HG03175 (cell line): ENCODE measurements at regions not wholly inside any gene's neighbourhood (a gene's known extent, or its start where the extent isn't known, plus 50 kb on each side); places are given as distances from the start of the nearest gene placed in this dataset.

Source experiments
- ATAC-seq: cut with Tn5 transposase; IDR thresholded peaks from one replicate; pipeline ENCODE4 v1.9.1; 2021; ENCODE audit warnings: mild to moderate bottlenecking, moderate library complexity; ENCODE audit not compliant: unreplicated experiment

GRCh38 chr9:80952363-80952922 lies 736.9 kb downstream of the TLE1 start:
- no peak for ATAC-seq

- ATAC-seq = no peak
These were observed 737.7 kb downstream of the TLE1 start for GRCh38 chr9:80951675-80952074.

GRCh38 chr9:80948876-80949275 lies 740.5 kb downstream of the TLE1 start:
- ATAC-seq = no peak

- ATAC-seq = no peak
These were observed 741.3 kb downstream of the TLE1 start for GRCh38 chr9:80948066-80948465.

GRCh38 chr9:80946496-80947170 lies 742.7 kb downstream of the TLE1 start:
- ATAC-seq = no peak

- ATAC-seq = no peak
These were observed 743.9 kb downstream of the TLE1 start for GRCh38 chr9:80945436-80945835.

- ATAC-seq = no peak
These were observed 751.7 kb downstream of the TLE1 start for GRCh38 chr9:80937645-80938044.

- ATAC-seq = no peak
These were observed 755.3 kb downstream of the TLE1 start for GRCh38 chr9:80934095-80934494.

- ATAC-seq = no peak
These were observed 756.2 kb downstream of the TLE1 start for GRCh38 chr9:80932947-80933780.

GRCh38 chr9:80932181-80932580 lies 757.2 kb downstream of the TLE1 start:
- no peak for ATAC-seq

- ATAC-seq = no peak
These were observed 758.2 kb downstream of the TLE1 start for GRCh38 chr9:80931163-80931562.

GRCh38 chr9:80928697-80929096 lies 760.6 kb downstream of the TLE1 start:
- ATAC-seq = no peak

GRCh38 chr9:80926611-80927010 lies 762.7 kb downstream of the TLE1 start:
- no peak for ATAC-seq

- no peak for ATAC-seq
These were observed 766.8 kb downstream of the TLE1 start for GRCh38 chr9:80922544-80922943.

GRCh38 chr9:80906728-80907127 lies 782.6 kb downstream of the TLE1 start:
- ATAC-seq = no peak

- no peak for ATAC-seq
These were observed 790.1 kb downstream of the TLE1 start for GRCh38 chr9:80899208-80899607.

GRCh38 chr9:80893190-80893589 lies 796.2 kb downstream of the TLE1 start:
- no peak for ATAC-seq

GRCh38 chr9:80892703-80893102 lies 796.6 kb downstream of the TLE1 start:
- ATAC-seq = no peak

GRCh38 chr9:80890124-80890523 lies 799.2 kb downstream of the TLE1 start:
- ATAC-seq = no peak

- no peak for ATAC-seq
These were observed 803.5 kb downstream of the TLE1 start for GRCh38 chr9:80885894-80886293.

- no peak for ATAC-seq
These were observed 805.3 kb downstream of the TLE1 start for GRCh38 chr9:80883826-80884579.
